HepG2 (cell line): ENCODE measurements at regions not wholly inside any gene's neighbourhood (a gene's known extent, or its start where the extent isn't known, plus 50 kb on each side); places are given as distances from the start of the nearest gene placed in this dataset.

Source experiments
- ATAC-seq: fragments of 200-7000 bp; cut with Tn5 transposase; 3 replicates; pipeline ENCODE4 v1.9.1; 2020; ENCODE audit warnings: mild to moderate bottlenecking, moderate library complexity
- BruUV-seq: library from RNA; stranded (reverse); fragments of 400-500 nt; replicated peaks from 2 replicates; lab custom pipeline; 2021; lab: Mats Ljungman, UMichigan
- CTCF ChIA-PET: fragments of 300-600 bp; formaldehyde crosslinking; extraction: SDS; loops from one replicate; lab custom pipeline; 2021; ENCODE audit warnings: low total read pairs, inconsistent platforms, low intra/inter-chr PET ratio; lab: Yijun Ruan, JAX
- POLR2A ChIA-PET: fragments of 350-600 bp; sonication (Branson Sonifier 250); formaldehyde crosslinking; loops from one replicate; lab custom pipeline; 2020; ENCODE audit warnings: antibody characterized with exemption, inconsistent platforms; lab: Yijun Ruan, JAX
- DNase-seq: peaks from one replicate; pipeline ENCODE4 v3.0.0-alpha.2; 2015; ENCODE audit warnings: low spot score
- FAIRE-seq: peaks from 3 replicates; lab custom pipeline; 2011; peaks lifted over from hg19 to GRCh38; lab: Jason Lieb, UNC
- H2AFZ ChIP-seq: one replicate; pipeline ENCODE4 v1.6.1; 2011; ENCODE audit warnings: low read length, inconsistent platforms
- H3K27ac ChIP-seq: fragments of 300-600 bp; 3 replicates; pipeline ENCODE4 v1.8.0; 2011; ENCODE audit warnings: mixed run types, mild to moderate bottlenecking, mixed read lengths, low read length, inconsistent platforms; ENCODE audit not compliant: insufficient read depth; ENCODE audit errors: extremely low read length
- H3K27me3 ChIP-seq, 2 experiments: fragments of 200-600 bp in 1 of 2; 2 replicates in 1 of 2; 3 replicates in 1 of 2; pipeline versions ENCODE4 v1.6.0 to v1.8.0; 2011; ENCODE audit warnings: low read length in 2 of 2, mild to moderate bottlenecking in 2 of 2, moderate library complexity in 2 of 2, inconsistent platforms in 1 of 2; ENCODE audit not compliant: insufficient read depth in 2 of 2, control insufficient read depth in 1 of 2
- H3K36me3 ChIP-seq, 2 experiments: fragments of 200-600 bp in 1 of 2; replicated peaks in 1 of 2; 2 replicates in 1 of 2; 3 replicates in 1 of 2; pipeline versions ENCODE4 v1.5.1 to v1.8.0; 2011; ENCODE audit warnings: low read length in 2 of 2, inconsistent platforms in 1 of 2; ENCODE audit not compliant: insufficient read depth in 2 of 2, control insufficient read depth in 1 of 2
- H3K4me1 ChIP-seq: 2 replicates; pipeline ENCODE4 v1.5.1; 2012; ENCODE audit warnings: low read length, inconsistent platforms; ENCODE audit not compliant: insufficient read depth
- H3K4me2 ChIP-seq: 2 replicates; pipeline ENCODE4 v1.6.0; 2011; ENCODE audit warnings: low read depth, low read length, inconsistent platforms
- H3K4me3 ChIP-seq, 3 experiments: fragments of 200-600 bp in 1 of 3; sonication (generic), shearing (Covaris generic) in 1 of 3; replicated peaks in 1 of 3; 2 replicates each; pipeline ENCODE4 v1.5.1; 2011 to 2016; ENCODE audit warnings: low read length in 3 of 3, inconsistent platforms in 2 of 3, low read depth in 2 of 3, mild to moderate bottlenecking in 2 of 3, control low read depth in 1 of 3, mixed read lengths in 1 of 3; ENCODE audit not compliant: insufficient read depth in 1 of 3
- H3K79me2 ChIP-seq: one replicate; pipeline ENCODE4 v1.6.1; 2011; ENCODE audit warnings: low read length, inconsistent platforms; ENCODE audit not compliant: insufficient read depth
- H3K9ac ChIP-seq: 2 replicates; pipeline ENCODE4 v1.6.0; 2011; ENCODE audit warnings: mild to moderate bottlenecking, low read depth, low read length, inconsistent platforms; ENCODE audit not compliant: insufficient read depth
- H3K9me3 ChIP-seq: 2 replicates; pipeline ENCODE4 v1.5.1; 2012; ENCODE audit warnings: mild to moderate bottlenecking, low read length
- H4K20me1 ChIP-seq: 2 replicates; pipeline ENCODE4 v1.6.0; 2011; ENCODE audit warnings: inconsistent platforms, mild to moderate bottlenecking, low read length, moderate library complexity; ENCODE audit not compliant: insufficient read depth
- ELF4 ChIP-seq: sonication (generic); formaldehyde crosslinking; IDR thresholded peaks from 2 replicates; pipeline ENCODE4 v1.5.0; 2020; ENCODE audit warnings: missing genetic modification reagents, mild to moderate bottlenecking, moderate library complexity, borderline replicate concordance
- GPBP1L1 ChIP-seq: sonication (generic); formaldehyde crosslinking; IDR thresholded peaks from 2 replicates; pipeline ENCODE4 v1.5.0; 2020; ENCODE audit warnings: mild to moderate bottlenecking, missing genetic modification reagents
- KDM2A ChIP-seq: sonication (generic); formaldehyde crosslinking; IDR thresholded peaks from 2 replicates; pipeline ENCODE4 v1.4.0; 2020; ENCODE audit warnings: low read depth, missing genetic modification reagents, borderline replicate concordance
- KDM3A ChIP-seq: IDR thresholded peaks from 2 replicates; pipeline ENCODE4 v1.6.1; 2018; ENCODE audit warnings: low read depth, missing compliant biosample characterization
- MED1 ChIP-seq: sonication (generic); formaldehyde crosslinking; IDR thresholded peaks from 2 replicates; pipeline ENCODE4 v1.4.0; 2020; ENCODE audit warnings: missing genetic modification reagents
- MTA3 ChIP-seq: sonication (generic); formaldehyde crosslinking; IDR thresholded peaks from 2 replicates; pipeline ENCODE4 v1.4.0; 2020; ENCODE audit warnings: missing genetic modification reagents
- PITX1 ChIP-seq: sonication (generic); formaldehyde crosslinking; IDR thresholded peaks from 2 replicates; pipeline ENCODE4 v1.5.1; 2020; ENCODE audit warnings: mild to moderate bottlenecking, missing genetic modification reagents
- RERE ChIP-seq: IDR thresholded peaks from 2 replicates; pipeline ENCODE4 v1.6.1; 2016; ENCODE audit warnings: low read depth, missing genetic modification reagents, missing compliant biosample characterization
- SP4 ChIP-seq: sonication (generic); formaldehyde crosslinking; IDR thresholded peaks from 2 replicates; pipeline ENCODE4 v1.8.1; 2023; ENCODE audit warnings: mild to moderate bottlenecking, missing genetic modification reagents
- ZNF18 ChIP-seq: sonication (generic); formaldehyde crosslinking; IDR thresholded peaks from 2 replicates; pipeline ENCODE4 v1.8.0; 2022; ENCODE audit warnings: mild to moderate bottlenecking, missing genetic modification reagents; ENCODE audit not compliant: insufficient replicate concordance
- ZNF451 ChIP-seq: sonication (generic); formaldehyde crosslinking; IDR thresholded peaks from 2 replicates; pipeline ENCODE4 v1.5.0; 2020; ENCODE audit warnings: mild to moderate bottlenecking, missing genetic modification reagents
- ZNF552 ChIP-seq: sonication (generic); formaldehyde crosslinking; IDR thresholded peaks from 2 replicates; pipeline ENCODE4 v1.9.0; 2022; ENCODE audit warnings: missing genetic modification reagents, mild to moderate bottlenecking, borderline replicate concordance
- ZNF724P ChIP-seq: sonication (generic); formaldehyde crosslinking; IDR thresholded peaks from 2 replicates; pipeline ENCODE4 v1.8.0; 2022; ENCODE audit warnings: missing genetic modification reagents, borderline replicate concordance
- ZNF792 ChIP-seq: IDR thresholded peaks from 2 replicates; pipeline ENCODE4 v1.6.1; 2016
- ZSCAN20 ChIP-seq: sonication (generic); formaldehyde crosslinking; IDR thresholded peaks from 2 replicates; pipeline ENCODE4 v1.4.0; 2020; ENCODE audit warnings: missing genetic modification reagents, mild to moderate bottlenecking, borderline replicate concordance
- WGBS: methylation state at CpG from one replicate; pipeline ENCODE4 v1.1.6; 2017; ENCODE audit warnings: low lambda C conversion rate; 5-methylcytosine and 5-hydroxymethylcytosine counted together
- in situ Hi-C: cut with HindIII; loops from 2 replicates; pipeline ENCODE4 v1.10.0; 2017; ENCODE audit warnings: low pct_unique_long_range_greater_than_20kb; ENCODE audit not compliant: extremely low pct_ligation_motif_present
- intact Hi-C: fragments of 100-400 bp; cut with micrococcal nuclease; formaldehyde crosslinking; loops from one replicate; pipeline ENCODE4 v1.10.0; 2022; ENCODE audit not compliant: unreplicated experiment
- TF ChIP-seq, protein P1 (sequence below): sonication (generic); formaldehyde crosslinking; IDR thresholded peaks from 2 replicates; pipeline ENCODE4 v1.4.0; 2020; ENCODE audit warnings: missing genetic modification reagents, low read depth, mild to moderate bottlenecking, borderline replicate concordance

DNA sequence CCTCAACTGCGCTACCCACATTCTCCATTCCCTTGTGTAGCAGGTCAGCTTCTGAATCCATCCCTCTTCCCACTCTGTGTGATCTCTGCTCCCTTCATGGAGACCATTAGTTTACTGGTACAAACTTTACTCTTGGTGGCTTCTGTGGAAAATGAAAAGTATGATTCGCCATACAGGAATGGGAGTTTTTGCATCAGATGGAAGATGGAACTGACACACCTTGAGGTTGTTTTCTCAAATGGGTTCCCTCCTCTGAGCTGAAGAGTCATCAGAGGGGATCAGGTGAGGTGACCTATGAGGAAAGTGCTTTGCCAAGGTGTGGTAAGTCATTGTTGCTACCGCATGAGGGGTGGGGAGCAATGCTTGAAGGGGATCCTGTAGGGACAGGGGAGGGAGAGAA, 266.8 kb downstream of the INHBA start:
- FAIRE-seq (no peak), DNase-seq (no peak), ATAC-seq (no peak)
- ChIA-PET POLR2A (no interaction called here), CTCF (no interaction called here)
- no peak overlapping the region for H3K9ac ChIP-seq
- H3K4me1 ChIP-seq = no peaks in the 10 kb centered on the region
- H2AFZ ChIP-seq = no peak overlapping the region
- in situ Hi-C loops = no loop called here
- no peak overlapping the region for H3K4me2 ChIP-seq
- no peaks in the 10 kb centered on the region for H3K27me3 ChIP-seq
- H3K36me3 ChIP-seq = no peaks in the 10 kb centered on the region
- H3K9me3 ChIP-seq = peaks cover 32% of the 10 kb centered on the region
- WGBS = 68% methylated on average over 3 of the region's 3 CpGs
- no TSS peak for BruUV-seq
- no peaks in the 10 kb centered on the region for H3K79me2 ChIP-seq
- H3K27ac ChIP-seq = no peak overlapping the region
- no peak overlapping the region for H3K4me3 ChIP-seq
- intact Hi-C loops = no loop called here
- no peaks in the 10 kb centered on the region for H4K20me1 ChIP-seq
- TF ChIP-seq ZNF552 (no peak), ZNF724P (CRISPR knock-in tag) (no peak), ELF4 (CRISPR knock-in tag) (no peak), PITX1 (CRISPR knock-in tag) (no peak), ZNF792 (CRISPR knock-in tag) (no peak), MED1 (CRISPR knock-in tag) (no peak), KDM2A (CRISPR knock-in tag) (no peak), RERE (CRISPR knock-in tag) (no peak), ZNF18 (CRISPR knock-in tag) (no peak), GPBP1L1 (CRISPR knock-in tag) (no peak), SP4 (CRISPR knock-in tag) (no peak), ZNF451 (no peak), ZSCAN20 (CRISPR knock-in tag) (no peak), KDM3A (CRISPR knock-in tag) (no peak), MTA3 (CRISPR knock-in tag) (no peak)
- TF ChIP-seq, protein P1, sequence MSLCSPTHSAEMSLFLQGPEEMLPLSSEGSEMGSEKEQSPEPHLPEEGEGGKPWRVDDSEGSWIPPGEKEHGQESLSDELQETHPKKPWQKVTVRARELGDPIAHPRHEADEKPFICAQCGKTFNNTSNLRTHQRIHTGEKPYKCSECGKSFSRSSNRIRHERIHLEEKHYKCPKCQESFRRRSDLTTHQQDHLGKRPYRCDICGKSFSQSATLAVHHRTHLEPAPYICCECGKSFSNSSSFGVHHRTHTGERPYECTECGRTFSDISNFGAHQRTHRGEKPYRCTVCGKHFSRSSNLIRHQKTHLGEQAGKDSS (CRISPR knock-in tag) = no peak
